CD4-positive, alpha-beta T cell treated with Interleukin-4 for 1 hour (primary cell): ENCODE measurements at regions not wholly inside any gene's neighbourhood (a gene's known extent, or its start where the extent isn't known, plus 50 kb on each side); places are given as distances from the start of the nearest gene placed in this dataset.
"Not testable (repeated sequence)": the region's sequence is repeated elsewhere in the genome, so short reads cannot be mapped to it uniquely, and the experiment has no call there.

ENCODE experiments used
- DNase-seq, 2 donors: peaks; one replicate each; pipeline ENCODE4 v3.0.0-alpha.2; 2020 to 2022

DNA sequence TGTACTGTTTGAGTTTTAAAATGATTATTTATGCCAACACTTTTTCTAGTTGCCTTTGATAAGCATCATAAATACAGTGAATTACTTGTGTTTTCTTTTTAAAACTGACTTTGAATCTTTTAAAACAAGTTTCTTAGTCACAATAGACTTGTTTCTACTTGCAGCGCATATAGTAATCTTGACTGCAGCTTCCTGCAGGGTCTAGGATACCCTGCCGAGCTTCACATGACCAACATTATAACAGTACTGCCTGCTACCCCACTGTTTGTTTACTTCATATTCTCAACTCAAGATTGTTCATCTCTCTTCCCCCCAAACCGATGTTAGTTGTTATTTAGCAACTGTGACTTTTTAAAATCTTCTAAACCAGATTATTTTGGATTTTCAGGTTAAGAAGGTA is 751.3 kb upstream of the NEGR1 start:
- no peak for DNase-seq

- DNase-seq: no peak
These were observed 747.2 kb upstream of the NEGR1 start for GRCh38 chr1:73029571-73029970.

DNA sequence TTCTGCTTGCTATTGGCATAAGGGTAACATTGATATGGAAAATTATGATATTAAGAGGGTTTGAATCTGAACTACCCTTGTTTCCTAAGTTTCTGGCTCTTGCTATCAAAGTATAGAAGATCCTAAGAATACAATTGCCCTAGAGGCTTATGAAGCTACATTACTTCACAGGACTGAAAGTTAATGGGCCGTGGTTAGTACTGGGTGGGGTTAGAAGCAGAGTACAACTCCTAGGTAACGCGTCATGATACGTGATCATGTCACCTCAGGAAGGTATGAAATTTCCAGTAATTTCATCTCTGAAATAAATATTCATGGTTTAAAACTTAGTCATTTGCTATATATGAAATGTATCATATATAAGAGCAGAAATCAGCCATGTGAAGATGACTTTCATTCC is 743.8 kb upstream of the NEGR1 start:
- DNase-seq: no peak

- DNase-seq: no peak
These were observed 727.6 kb upstream of the NEGR1 start for GRCh38 chr1:73009938-73010337.

- DNase-seq: no peak
These were observed 727.0 kb upstream of the NEGR1 start for GRCh38 chr1:73009311-73009710.

GRCh38 chr1:72997624-72998023 is 715.3 kb upstream of the NEGR1 start:
- no peak for DNase-seq

GRCh38 chr1:72997041-72997440 is 714.7 kb upstream of the NEGR1 start:
- DNase-seq: no peak

- DNase-seq: not testable (repeated sequence)
These were observed 705.5 kb upstream of the NEGR1 start for GRCh38 chr1:72987871-72988270.

DNA sequence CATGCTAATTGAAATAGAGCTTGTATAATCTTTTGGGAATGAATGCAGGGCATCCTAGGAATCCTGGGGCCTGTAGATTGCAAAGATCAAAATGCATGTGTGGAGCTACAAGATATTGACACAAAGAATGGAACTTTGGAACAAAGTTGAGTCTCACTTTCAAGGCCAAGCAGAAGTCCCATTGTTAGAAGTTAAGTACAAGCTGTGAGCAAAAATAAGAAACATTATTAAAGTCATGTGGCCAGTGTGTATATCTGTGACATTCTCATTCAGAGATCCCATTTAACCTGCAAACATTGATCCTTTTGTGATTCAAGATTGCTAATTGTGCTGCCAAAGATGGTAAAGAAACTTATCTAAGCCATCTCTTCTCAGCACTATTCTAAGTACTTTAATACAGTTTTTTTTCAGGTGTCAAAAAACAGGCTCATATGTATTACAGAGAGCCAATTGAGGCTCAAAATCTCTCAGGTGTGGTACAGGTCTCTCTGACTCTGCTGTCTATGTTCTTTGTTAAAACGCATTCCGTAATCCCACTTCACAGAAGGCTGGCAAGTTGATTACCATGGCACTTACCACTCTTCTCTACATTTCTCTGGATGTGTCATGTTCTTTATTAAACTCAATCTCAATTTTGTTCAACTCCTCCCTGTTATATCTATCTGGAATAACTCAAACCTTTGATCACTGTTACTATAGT is 704.4 kb upstream of the NEGR1 start:
- DNase-seq: no peak

GRCh38 chr1:72985024-72985423 is 702.7 kb upstream of the NEGR1 start:
- not testable (repeated sequence) for DNase-seq

GRCh38 chr1:72983011-72983410 is 700.7 kb upstream of the NEGR1 start:
- DNase-seq: not testable (repeated sequence)

DNA sequence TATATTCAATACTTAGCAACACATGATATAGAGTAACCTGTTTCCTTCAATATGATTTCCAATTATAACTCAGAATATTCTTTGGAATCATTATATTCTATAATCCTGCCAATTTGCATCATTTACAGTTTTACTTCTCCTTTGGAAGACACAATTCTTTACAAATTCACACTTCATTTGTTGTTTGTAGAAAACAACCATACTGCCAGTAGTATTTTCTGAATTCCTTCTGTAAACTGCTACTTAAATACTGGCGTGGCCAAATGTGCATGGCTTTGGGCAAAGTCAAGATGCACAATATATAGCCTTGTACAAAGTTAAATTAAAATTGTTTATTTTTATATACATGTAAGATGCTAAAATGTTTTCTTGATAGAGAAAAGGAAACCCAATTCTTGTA is 687.1 kb upstream of the NEGR1 start:
- no peak for DNase-seq

GRCh38 chr1:72954943-72955342 is 672.6 kb upstream of the NEGR1 start:
- DNase-seq: no peak

GRCh38 chr1:72950900-72951299 is 668.6 kb upstream of the NEGR1 start:
- not testable (repeated sequence) for DNase-seq

- DNase-seq: no peak
These were observed 664.7 kb upstream of the NEGR1 start for GRCh38 chr1:72946903-72947499.

GRCh38 chr1:72942008-72942407 is 659.7 kb upstream of the NEGR1 start:
- no peak for DNase-seq

GRCh38 chr1:72938408-72938807 is 656.1 kb upstream of the NEGR1 start:
- DNase-seq: no peak

DNA sequence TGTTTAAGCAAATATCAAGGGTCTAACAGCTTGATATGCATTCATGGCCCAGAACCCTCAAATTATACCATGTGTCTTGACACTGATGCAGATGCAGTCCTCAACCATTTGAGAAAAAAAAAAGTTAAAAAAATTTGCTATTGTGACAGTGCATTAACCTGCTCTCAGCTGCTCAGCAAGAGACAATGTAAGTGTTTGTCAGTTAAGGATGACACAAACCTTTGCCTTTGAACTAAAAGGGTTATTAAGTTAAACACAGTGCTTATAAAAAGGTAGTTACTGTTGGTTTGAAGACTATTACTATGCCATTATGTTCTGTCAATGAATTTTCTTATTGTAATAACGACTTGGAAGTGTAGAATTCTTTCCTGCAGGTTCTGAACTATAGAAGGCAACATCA is 655.6 kb upstream of the NEGR1 start:
- DNase-seq: no peak

DNA sequence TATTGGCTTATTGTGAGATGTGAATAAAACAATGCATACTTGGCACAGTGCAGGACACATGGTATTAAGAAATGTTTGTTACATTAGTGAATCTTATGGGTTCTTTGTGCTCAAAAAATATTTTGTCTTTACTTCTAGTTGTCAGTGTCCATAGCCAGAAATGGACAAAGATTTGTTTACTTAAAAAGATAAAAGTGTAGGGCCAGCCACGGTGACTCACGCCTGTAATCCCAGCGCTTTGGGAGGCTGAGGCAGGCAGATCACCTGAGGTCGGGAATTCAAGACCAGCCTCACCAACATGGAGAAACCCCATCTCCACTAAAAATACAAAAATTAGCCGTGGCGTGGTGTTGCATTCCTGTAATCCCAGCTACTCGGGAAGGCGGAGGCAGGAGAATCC is 654.6 kb upstream of the NEGR1 start:
- DNase-seq: no peak

DNA sequence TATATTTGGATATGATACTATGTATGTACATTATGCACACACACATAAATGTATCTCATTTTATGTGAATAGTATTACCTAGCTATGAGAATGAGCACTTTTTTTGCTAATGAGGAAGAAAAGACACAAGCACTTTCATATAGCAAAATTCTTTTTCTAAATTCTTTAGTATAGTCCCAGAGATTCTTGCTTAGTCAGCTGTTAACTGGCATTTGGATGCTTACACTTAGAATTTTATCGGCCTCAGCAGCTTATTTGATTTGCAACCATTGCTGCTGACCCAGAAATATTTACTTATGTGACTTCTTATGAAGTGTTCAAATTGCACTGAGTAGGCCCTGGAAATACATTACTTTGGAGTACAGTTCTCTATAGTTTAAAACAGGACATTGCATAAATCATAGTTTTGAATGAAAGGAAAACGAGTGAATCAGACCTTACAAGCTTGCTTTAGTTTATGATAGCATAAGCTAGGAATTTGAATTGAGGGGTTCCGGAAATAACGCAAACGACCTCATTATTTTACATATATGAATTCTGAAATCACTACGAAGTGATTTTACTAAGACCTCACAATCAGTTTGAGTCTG is 653.9 kb upstream of the NEGR1 start:
- no peak for DNase-seq

GRCh38 chr1:72932025-72932424 is 649.7 kb upstream of the NEGR1 start:
- no peak for DNase-seq

GRCh38 chr1:72930528-72930927 is 648.2 kb upstream of the NEGR1 start:
- no peak for DNase-seq

DNA sequence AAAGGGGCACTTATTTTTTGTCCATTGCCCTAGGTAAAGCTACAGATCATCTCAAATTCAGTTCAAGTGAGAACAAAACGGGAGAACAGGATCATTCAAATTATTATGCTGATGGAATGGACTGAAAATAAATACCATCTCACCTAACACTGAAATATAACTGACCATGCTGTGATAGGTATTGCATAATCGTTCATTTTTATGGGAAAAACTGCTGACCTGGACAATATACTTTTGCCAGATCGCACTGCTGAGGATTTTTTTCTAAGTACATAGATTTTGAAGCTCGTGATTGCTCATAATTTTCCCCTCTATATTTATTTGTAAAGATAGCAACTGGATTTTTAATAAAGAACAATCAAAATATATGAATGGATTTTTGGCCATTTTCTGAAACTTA is 636.6 kb upstream of the NEGR1 start:
- DNase-seq: no peak

- no peak for DNase-seq
These were observed 635.6 kb upstream of the NEGR1 start for GRCh38 chr1:72917920-72918319.

- no peak for DNase-seq
These were observed 633.2 kb upstream of the NEGR1 start for GRCh38 chr1:72915581-72915980.
